Progenitor cell of endocrine pancreas (in vitro differentiated cells): ENCODE measurements at regions not wholly inside any gene's neighbourhood (a gene's known extent, or its start where the extent isn't known, plus 50 kb on each side); places are given as distances from the start of the nearest gene placed in this dataset.
"Not testable (repeated sequence)": the region's sequence is repeated elsewhere in the genome, so short reads cannot be mapped to it uniquely, and the experiment has no call there.

Experiments used
- DNase-seq: peaks from one replicate; pipeline ENCODE4 v3.0.0; 2021; ENCODE audit warnings: low spot score; ENCODE audit not compliant: unreplicated experiment
- H3K27ac Mint-ChIP-seq: 2 replicates; pipeline ENCODE4 v1.8.0; 2021; ENCODE audit warnings: mild to moderate bottlenecking, moderate library complexity, mixed read lengths
- H3K27me3 Mint-ChIP-seq: 2 replicates; pipeline ENCODE4 v1.8.0; 2021; ENCODE audit warnings: mixed read lengths
- H3K36me3 Mint-ChIP-seq: 2 replicates; pipeline ENCODE4 v1.8.0; 2022; ENCODE audit warnings: mixed read lengths; ENCODE audit not compliant: insufficient read depth
- H3K4me1 Mint-ChIP-seq: 2 replicates; pipeline ENCODE4 v1.8.0; 2021; ENCODE audit warnings: low read depth, mixed read lengths
- H3K4me3 Mint-ChIP-seq: 2 replicates; pipeline ENCODE4 v1.8.0; 2021; ENCODE audit warnings: low read depth, mild to moderate bottlenecking, moderate library complexity, mixed read lengths
- H3K9me3 Mint-ChIP-seq: 2 replicates; pipeline ENCODE4 v1.8.0; 2021; ENCODE audit warnings: low read depth, mixed read lengths
- CTCF ChIP-seq: fragments of 200-600 bp; sonication (generic); IDR thresholded peaks from one replicate; pipeline ENCODE4 v1.5.0; 2021; ENCODE audit warnings: antibody characterized with exemption, mild to moderate bottlenecking; ENCODE audit not compliant: unreplicated experiment

- H3K4me3 Mint-ChIP-seq, H3K36me3 Mint-ChIP-seq, H3K4me1 Mint-ChIP-seq, H3K27ac Mint-ChIP-seq, DNase-seq, H3K9me3 Mint-ChIP-seq: not testable (repeated sequence)
- H3K27me3 Mint-ChIP-seq = peaks cover 15% of the 10 kb centered on the region
Measured at GRCh38 chr7:6882321-6882721, 56.2 kb upstream of the CCZ1B start.

GRCh38 chr7:6883756-6884155 lies 57.7 kb upstream of the CCZ1B start:
- not testable (repeated sequence) for H3K9me3 Mint-ChIP-seq, H3K36me3 Mint-ChIP-seq, H3K4me1 Mint-ChIP-seq, H3K27ac Mint-ChIP-seq, DNase-seq, H3K4me3 Mint-ChIP-seq
- H3K27me3 Mint-ChIP-seq = peaks cover 15% of the 10 kb centered on the region

GRCh38 chr7:6886198-6886597 lies 60.1 kb upstream of the CCZ1B start:
- Mint-ChIP-seq H3K36me3 (no peaks in the 10 kb centered on the region), H3K27ac (no peak overlapping the region), H3K9me3 (no peaks in the 10 kb centered on the region), H3K4me1 (no peaks in the 10 kb centered on the region), H3K4me3 (no peak overlapping the region), H3K27me3 (peaks cover 7% of the 10 kb centered on the region)
- DNase-seq = no peak
- TF ChIP-seq CTCF = no peak

- not testable (repeated sequence) for H3K27ac Mint-ChIP-seq, DNase-seq, H3K4me1 Mint-ChIP-seq, H3K4me3 Mint-ChIP-seq, H3K27me3 Mint-ChIP-seq, H3K36me3 Mint-ChIP-seq, H3K9me3 Mint-ChIP-seq
Measured at GRCh38 chr7:6888267-6889045, 62.4 kb upstream of the CCZ1B start.

- Mint-ChIP-seq H3K4me1 (no peaks in the 10 kb centered on the region), H3K27ac (no peak overlapping the region), H3K27me3 (no peaks in the 10 kb centered on the region), H3K4me3 (no peak overlapping the region), H3K9me3 (no peaks in the 10 kb centered on the region), H3K36me3 (no peaks in the 10 kb centered on the region)
- TF ChIP-seq CTCF = no peak
- DNase-seq = no peak
Measured at GRCh38 chr7:6889252-6889812, 63.3 kb upstream of the CCZ1B start.

- not testable (repeated sequence) for H3K27me3 Mint-ChIP-seq, DNase-seq, H3K4me3 Mint-ChIP-seq, H3K9me3 Mint-ChIP-seq, H3K36me3 Mint-ChIP-seq
- H3K27ac Mint-ChIP-seq = peak overlapping the region; percentile 72
- H3K4me1 Mint-ChIP-seq = peaks cover 16% of the 10 kb centered on the region
Measured at GRCh38 chr7:6902097-6902518, 76.0 kb upstream of the CCZ1B start.

GRCh38 chr7:6903289-6903688 lies 77.2 kb upstream of the CCZ1B start:
- not testable (repeated sequence) for H3K27me3 Mint-ChIP-seq, H3K27ac Mint-ChIP-seq, DNase-seq, H3K9me3 Mint-ChIP-seq, H3K36me3 Mint-ChIP-seq, H3K4me3 Mint-ChIP-seq
- H3K4me1 Mint-ChIP-seq = peaks cover 16% of the 10 kb centered on the region

GRCh38 chr7:6903792-6904191 lies 77.7 kb upstream of the CCZ1B start:
- not testable (repeated sequence) for H3K27ac Mint-ChIP-seq, H3K27me3 Mint-ChIP-seq, H3K36me3 Mint-ChIP-seq, DNase-seq, H3K9me3 Mint-ChIP-seq, H3K4me3 Mint-ChIP-seq
- H3K4me1 Mint-ChIP-seq = peaks cover 16% of the 10 kb centered on the region
